Stimulated activated CD8-positive, alpha-beta memory T cell treated with anti-CD3 and anti-CD28 coated beads, Interleukin-7, amount 100 ng/mL, for 24 hours (primary cell): ENCODE measurements at regions not wholly inside any gene's neighbourhood (a gene's known extent, or its start where the extent isn't known, plus 50 kb on each side); places are given as distances from the start of the nearest gene placed in this dataset.

ENCODE experiments used
- DNase-seq: peaks from one replicate; pipeline ENCODE4 v3.0.0-alpha.2; 2020; ENCODE audit warnings: low read depth

- DNase-seq: no peak
Measured at GRCh38 chr12:34396861-34397590, 374.7 kb downstream of the ALG10 start.

- DNase-seq: no peak
Measured at GRCh38 chr12:34397591-34398365, 375.5 kb downstream of the ALG10 start.

- no peak for DNase-seq
Measured at GRCh38 chr12:34398366-34398705, 376.0 kb downstream of the ALG10 start.

GRCh38 chr12:34398706-34399630, 376.7 kb downstream of the ALG10 start:
- DNase-seq: no peak

- DNase-seq: no peak
Measured at GRCh38 chr12:34399631-34400410, 377.5 kb downstream of the ALG10 start.

- no peak for DNase-seq
Measured at GRCh38 chr12:34400411-34400881, 378.1 kb downstream of the ALG10 start.

- DNase-seq: no peak
Measured at GRCh38 chr12:34400986-34401658, 378.8 kb downstream of the ALG10 start.

GRCh38 chr12:34401659-34402227, 379.4 kb downstream of the ALG10 start:
- no peak for DNase-seq

GRCh38 chr12:34402228-34402898, 380.1 kb downstream of the ALG10 start:
- DNase-seq: no peak

- DNase-seq: no peak
Measured at GRCh38 chr12:34402899-34403705, 380.8 kb downstream of the ALG10 start.

GRCh38 chr12:34403706-34404376, 381.5 kb downstream of the ALG10 start:
- DNase-seq: no peak

- no peak for DNase-seq
Measured at GRCh38 chr12:34404377-34405285, 382.3 kb downstream of the ALG10 start.

GRCh38 chr12:34405286-34406227, 383.3 kb downstream of the ALG10 start:
- DNase-seq: no peak

GRCh38 chr12:34406228-34406995, 384.1 kb downstream of the ALG10 start:
- no peak for DNase-seq

- DNase-seq: no peak
Measured at GRCh38 chr12:34406996-34407300, 384.7 kb downstream of the ALG10 start.

- DNase-seq: no peak
Measured at GRCh38 chr12:34407813-34408212, 385.5 kb downstream of the ALG10 start.
